ENCODE measurements at regions not wholly inside any gene's neighbourhood (a gene's known extent, or its start where the extent isn't known, plus 50 kb on each side); places are given as distances from the start of the nearest gene placed in this dataset.

DNA sequence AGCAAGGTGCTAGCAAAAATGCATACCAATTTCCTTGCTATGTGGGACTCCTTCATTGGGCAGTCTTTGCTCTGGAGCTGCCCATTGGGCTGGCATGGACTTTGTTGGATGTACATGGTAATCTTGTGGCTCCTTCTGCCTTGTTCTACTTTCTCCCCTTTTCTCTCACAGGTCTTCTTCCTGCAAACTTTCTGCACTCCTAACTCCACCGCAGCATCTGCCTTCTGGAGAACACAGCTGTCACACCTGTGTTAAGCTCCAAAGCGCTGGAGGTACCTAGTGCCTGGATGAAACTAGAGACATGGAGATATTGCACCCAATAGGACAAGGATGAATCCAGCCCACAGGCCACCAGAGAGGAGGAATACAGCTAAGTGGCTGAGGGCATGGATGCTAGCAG is 60.7 kb upstream of the CCND2 start:
- no peak overlapping the region for H3K4me3 ChIP-seq
- H3K9me3 ChIP-seq (replicated peaks in 1 of 3) = no peaks in the 10 kb centered on the region
- no peak overlapping the region for H3K27ac ChIP-seq
- TF ChIP-seq, protein P1, sequence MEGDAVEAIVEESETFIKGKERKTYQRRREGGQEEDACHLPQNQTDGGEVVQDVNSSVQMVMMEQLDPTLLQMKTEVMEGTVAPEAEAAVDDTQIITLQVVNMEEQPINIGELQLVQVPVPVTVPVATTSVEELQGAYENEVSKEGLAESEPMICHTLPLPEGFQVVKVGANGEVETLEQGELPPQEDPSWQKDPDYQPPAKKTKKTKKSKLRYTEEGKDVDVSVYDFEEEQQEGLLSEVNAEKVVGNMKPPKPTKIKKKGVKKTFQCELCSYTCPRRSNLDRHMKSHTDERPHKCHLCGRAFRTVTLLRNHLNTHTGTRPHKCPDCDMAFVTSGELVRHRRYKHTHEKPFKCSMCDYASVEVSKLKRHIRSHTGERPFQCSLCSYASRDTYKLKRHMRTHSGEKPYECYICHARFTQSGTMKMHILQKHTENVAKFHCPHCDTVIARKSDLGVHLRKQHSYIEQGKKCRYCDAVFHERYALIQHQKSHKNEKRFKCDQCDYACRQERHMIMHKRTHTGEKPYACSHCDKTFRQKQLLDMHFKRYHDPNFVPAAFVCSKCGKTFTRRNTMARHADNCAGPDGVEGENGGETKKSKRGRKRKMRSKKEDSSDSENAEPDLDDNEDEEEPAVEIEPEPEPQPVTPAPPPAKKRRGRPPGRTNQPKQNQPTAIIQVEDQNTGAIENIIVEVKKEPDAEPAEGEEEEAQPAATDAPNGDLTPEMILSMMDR (IDR thresholded peaks at IDR 0.05) = no peak
- TF ChIP-seq POLR2A (IDR thresholded peaks at IDR 0.05) = no peak
- no peak for DNase-seq
- H3K4me1 ChIP-seq (replicated peaks in 1 of 2) = no peaks in the 10 kb centered on the region
- no peaks in the 10 kb centered on the region for H3K27me3 ChIP-seq
- intact Hi-C loops (cut with DNase I) = no loop called here
- 88 to 97% (median 92%) methylated on average over 2 of the region's 2 CpGs for whole genome bisulfite sequencing, 4 donors
- H3K36me3 ChIP-seq (replicated peaks in 1 of 2) = no peaks in the 10 kb centered on the region

DNA sequence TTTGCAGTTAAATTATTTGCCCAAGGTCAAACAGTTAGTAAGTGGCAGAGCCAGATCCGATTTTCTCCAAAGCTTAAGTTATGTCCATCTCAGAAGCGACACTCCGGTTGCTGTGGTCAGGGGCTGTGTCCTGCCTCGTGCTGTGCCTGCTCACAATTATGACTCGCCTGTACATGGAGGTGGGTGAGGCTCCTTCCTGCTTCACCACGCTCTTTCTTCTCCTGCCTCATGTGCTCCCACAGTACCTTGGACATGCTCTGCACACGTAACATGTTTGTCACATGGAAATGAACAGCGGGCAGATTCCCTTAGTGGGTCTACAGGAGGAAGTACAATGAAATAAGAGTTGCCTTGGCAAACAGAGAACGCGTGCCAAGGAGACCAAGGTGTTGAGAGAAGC is 62.2 kb upstream of the CCND2 start:
- no peak for DNase-seq
- WGBS, 4 donors = 88 to 90% (median 89%) methylated on average over 10 of the region's 10 CpGs
- H3K9me3 ChIP-seq (replicated peaks in 1 of 3) = no peaks in the 10 kb centered on the region
- no peaks in the 10 kb centered on the region for H3K4me1 ChIP-seq (replicated peaks in 1 of 2)
- no peaks in the 10 kb centered on the region for H3K36me3 ChIP-seq (replicated peaks in 1 of 2)
- no peak overlapping the region for H3K4me3 ChIP-seq
- TF ChIP-seq POLR2A (IDR thresholded peaks at IDR 0.05) = no peak
- TF ChIP-seq, protein P1 (IDR thresholded peaks at IDR 0.05) = no peak
- intact Hi-C loops (cut with DNase I) = no loop called here
- no peak overlapping the region for H3K27ac ChIP-seq
- H3K27me3 ChIP-seq = peaks cover 3% of the 10 kb centered on the region

DNA sequence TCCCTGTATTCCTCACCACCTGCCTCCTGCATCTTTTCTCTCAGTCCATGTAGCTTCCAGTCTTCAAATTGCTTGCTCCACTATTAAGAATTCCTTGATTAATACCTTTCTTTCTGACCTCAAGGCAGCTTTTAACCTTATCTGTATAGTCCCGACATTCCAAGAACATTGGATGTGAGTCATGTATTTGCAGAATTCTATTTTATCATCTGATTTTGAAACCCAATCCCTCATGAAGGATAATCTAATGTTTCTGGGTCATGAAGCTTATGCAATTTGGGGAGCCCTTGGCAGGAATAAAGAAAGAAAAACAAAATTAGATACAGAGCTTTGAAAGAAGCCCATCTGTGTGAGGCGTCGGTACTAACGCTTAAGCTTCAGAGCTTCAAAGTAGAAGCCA is 63.4 kb upstream of the CCND2 start:
- no peaks in the 10 kb centered on the region for H3K9me3 ChIP-seq (replicated peaks in 1 of 3)
- peak in 1 of 7 donors; percentile 17 for DNase-seq
- no peaks in the 10 kb centered on the region for H3K36me3 ChIP-seq (replicated peaks in 1 of 2)
- no peak overlapping the region for H3K4me3 ChIP-seq
- H3K27ac ChIP-seq = no peak overlapping the region
- 31 to 40% (median 35%) methylated on average over 4 of the region's 4 CpGs for whole genome bisulfite sequencing, 4 donors
- TF ChIP-seq, protein P1 (IDR thresholded peaks at IDR 0.05) = no peak
- TF ChIP-seq POLR2A (IDR thresholded peaks at IDR 0.05) = no peak
- intact Hi-C loops (cut with DNase I) = no loop called here
- H3K4me1 ChIP-seq (replicated peaks in 1 of 2) = no peaks in the 10 kb centered on the region
- H3K27me3 ChIP-seq = peaks cover 11% of the 10 kb centered on the region

DNA sequence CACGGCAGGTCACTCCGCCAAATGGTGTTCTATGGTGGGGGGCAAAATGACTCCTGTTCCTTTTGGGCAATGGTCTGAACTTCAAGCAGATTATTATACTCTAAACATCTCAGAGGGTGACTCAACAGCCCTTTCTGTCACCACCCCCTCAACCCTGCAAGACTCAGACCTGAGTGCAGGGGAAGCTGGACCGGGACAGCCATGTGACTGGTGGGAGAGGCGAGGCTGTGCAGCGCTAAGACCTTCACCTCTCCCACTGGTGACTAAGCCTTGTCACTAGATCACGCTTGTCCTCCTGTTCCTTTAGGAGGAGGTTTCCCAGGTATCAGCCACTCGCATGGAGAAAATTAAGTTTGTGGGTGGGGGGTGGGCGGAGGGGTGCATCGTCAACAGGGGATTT is 67.1 kb upstream of the CCND2 start:
- intact Hi-C loops (cut with DNase I) = no loop called here
- H3K27ac ChIP-seq = no peak overlapping the region
- no peaks in the 10 kb centered on the region for H3K4me1 ChIP-seq (replicated peaks in 1 of 2)
- H3K9me3 ChIP-seq (replicated peaks in 1 of 3) = no peaks in the 10 kb centered on the region
- peaks cover 23% of the 10 kb centered on the region for H3K27me3 ChIP-seq
- peak in 1 of 7 donors; percentile 15 for DNase-seq
- H3K36me3 ChIP-seq (replicated peaks in 1 of 2) = no peaks in the 10 kb centered on the region
- H3K4me3 ChIP-seq = no peak overlapping the region
- 47 to 83% (median 76%) methylated on average over 4 to 9 of the region's 9 CpGs for WGBS, 4 donors
- no peak for TF ChIP-seq POLR2A (IDR thresholded peaks at IDR 0.05)
- TF ChIP-seq, protein P1 (IDR thresholded peaks at IDR 0.05) = no peak
